ENCODE measurements at regions not wholly inside any gene's neighbourhood (a gene's known extent, or its start where the extent isn't known, plus 50 kb on each side); places are given as distances from the start of the nearest gene placed in this dataset.
"Not testable (repeated sequence)": the region's sequence is repeated elsewhere in the genome, so short reads cannot be mapped to it uniquely, and the experiment has no call there.

- no peak for DNase-seq
These were observed 184.3 kb downstream of the ZC3H11B start for GRCh38 chr1:219428651-219429050.

DNA sequence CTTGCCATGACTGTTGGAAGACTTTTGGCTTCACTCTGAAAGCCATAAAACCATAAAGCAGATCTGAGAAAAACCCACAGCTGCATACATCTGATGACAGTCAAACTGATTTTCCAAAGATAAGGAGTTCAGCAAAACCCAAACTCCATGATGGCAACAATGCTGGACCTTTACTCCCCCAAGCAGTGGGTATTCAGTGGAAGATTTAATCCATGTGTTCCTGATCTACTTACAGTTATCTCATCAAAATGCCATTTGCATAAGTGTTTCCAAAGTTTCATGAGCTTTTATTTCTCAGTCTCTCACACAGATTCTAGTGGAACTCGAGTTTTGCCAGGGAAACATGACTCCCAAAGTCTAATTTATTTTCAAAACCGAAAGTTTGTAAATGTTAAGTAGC lies 184.9 kb downstream of the ZC3H11B start:
- no peak for DNase-seq

- no peak for DNase-seq
These were observed 185.5 kb downstream of the ZC3H11B start for GRCh38 chr1:219427403-219427802.

GRCh38 chr1:219422811-219423598 lies 189.9 kb downstream of the ZC3H11B start:
- DNase-seq = no peak

GRCh38 chr1:219420913-219421312 lies 192.0 kb downstream of the ZC3H11B start:
- no peak for DNase-seq

DNA sequence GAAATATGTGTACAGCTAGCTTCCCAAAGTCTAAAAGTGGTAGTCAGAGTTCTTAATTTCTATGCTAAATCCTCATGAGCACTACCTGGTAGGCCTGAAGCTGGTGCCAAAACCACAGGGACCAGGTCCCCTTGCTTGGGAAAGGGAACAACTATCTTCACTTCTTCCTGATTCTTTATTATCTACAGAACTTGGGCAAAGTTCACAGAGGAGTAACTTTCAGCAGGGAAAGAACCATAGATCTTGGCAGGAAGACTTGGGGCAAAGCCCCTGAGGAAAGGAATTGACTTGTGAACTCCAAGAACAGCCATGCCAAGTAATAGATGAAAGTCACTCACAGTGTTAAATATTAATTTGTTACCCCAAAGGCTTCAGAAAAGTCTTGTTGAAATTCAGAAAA lies 193.0 kb downstream of the ZC3H11B start:
- DNase-seq = no peak

GRCh38 chr1:219419065-219419464 lies 193.8 kb downstream of the ZC3H11B start:
- DNase-seq = no peak

GRCh38 chr1:219417610-219418009 lies 195.3 kb downstream of the ZC3H11B start:
- no peak for DNase-seq

DNA sequence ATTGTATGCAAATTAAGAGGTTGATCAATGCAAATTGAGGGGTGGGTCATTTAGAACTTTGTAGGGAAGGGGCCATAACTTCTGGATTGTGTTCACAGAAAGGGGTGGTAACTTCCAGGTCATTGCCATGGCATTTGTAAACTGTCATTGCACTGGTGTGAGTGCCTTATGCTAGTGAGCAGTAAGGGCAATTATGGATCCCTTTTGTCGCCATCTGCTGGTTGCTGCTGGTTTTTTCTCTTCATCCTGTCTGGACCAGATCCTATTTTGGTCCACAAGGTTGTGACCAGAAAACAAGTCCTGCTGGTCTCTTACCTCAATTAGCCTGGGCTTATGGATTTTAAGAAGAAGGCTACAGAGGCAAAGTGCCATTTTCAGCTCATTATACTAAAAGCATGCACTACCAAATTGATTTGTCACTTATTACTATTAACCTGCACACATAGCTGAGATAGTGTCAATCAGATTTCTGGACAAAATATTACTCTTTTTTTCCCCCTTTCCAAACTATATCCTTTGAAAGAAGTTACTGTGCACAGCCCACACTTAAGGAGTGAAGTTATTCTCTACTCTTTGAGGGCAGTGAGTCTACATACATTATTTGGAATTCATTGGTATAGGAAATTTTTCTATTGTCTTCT lies 196.2 kb downstream of the ZC3H11B start:
- peak; percentile 78 for DNase-seq

DNA sequence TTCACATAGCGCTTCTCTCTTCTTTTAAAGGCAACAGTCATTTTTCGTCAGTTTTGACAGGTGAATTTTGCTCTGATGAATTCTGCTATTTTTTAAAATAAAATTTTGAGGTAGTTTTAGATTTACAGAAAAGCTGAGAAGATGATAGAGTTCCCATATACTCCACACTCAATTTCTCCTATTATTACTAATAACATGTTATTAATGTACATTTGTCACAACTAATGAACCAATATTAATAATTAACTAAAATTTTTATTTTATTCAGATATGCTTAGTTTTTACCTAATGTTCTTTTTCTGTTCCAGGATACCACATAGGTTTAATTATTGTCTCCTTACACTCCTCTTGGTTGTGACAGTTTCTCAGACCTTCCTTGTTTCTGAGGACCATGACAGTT lies 197.0 kb downstream of the ZC3H11B start:
- no peak for DNase-seq

- DNase-seq = no peak
These were observed 197.5 kb downstream of the ZC3H11B start for GRCh38 chr1:219415433-219415832.

GRCh38 chr1:219414250-219414649 lies 198.7 kb downstream of the ZC3H11B start:
- no peak for DNase-seq

DNA sequence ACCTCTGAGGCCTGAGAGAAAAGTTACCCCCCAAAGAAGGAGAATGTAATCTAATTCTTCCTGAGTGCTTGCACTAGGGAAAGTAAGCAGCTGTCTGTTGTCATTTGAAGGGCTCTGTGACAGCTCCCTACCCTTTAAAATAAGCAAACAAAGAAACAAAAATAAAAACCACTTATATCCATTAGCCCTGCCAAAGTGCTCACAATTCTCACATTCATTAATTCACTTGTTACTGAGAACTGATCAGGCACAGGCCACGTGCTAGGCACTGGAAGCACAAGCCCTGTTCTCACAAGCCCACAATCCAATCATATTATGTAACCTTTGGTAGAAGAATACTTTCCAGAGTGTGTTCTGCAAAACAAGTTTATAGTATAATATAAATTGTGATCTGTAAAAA lies 199.4 kb downstream of the ZC3H11B start:
- DNase-seq = no peak

GRCh38 chr1:219412772-219413171 lies 200.1 kb downstream of the ZC3H11B start:
- no peak for DNase-seq

DNA sequence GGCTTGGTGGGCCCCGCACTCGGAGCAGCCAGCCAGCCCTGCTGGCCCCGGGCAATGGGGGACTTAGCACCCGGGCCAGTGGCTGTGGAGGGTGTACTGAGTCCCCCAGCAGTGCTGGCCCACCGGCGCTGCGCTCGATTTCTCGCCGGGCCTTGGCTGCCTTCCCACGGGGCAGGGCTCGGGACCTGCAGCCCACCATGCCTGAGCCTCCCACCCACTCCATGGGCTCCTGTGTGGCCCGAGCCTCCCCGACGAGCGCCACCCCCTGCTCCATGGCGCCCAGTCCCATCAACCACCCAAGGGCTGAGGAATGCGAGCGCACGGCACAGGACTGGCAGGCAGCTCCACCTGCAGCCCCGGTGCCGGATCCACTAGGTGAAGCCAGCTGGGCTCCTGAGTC lies 202.2 kb downstream of the ZC3H11B start:
- DNase-seq = not testable (repeated sequence)

DNA sequence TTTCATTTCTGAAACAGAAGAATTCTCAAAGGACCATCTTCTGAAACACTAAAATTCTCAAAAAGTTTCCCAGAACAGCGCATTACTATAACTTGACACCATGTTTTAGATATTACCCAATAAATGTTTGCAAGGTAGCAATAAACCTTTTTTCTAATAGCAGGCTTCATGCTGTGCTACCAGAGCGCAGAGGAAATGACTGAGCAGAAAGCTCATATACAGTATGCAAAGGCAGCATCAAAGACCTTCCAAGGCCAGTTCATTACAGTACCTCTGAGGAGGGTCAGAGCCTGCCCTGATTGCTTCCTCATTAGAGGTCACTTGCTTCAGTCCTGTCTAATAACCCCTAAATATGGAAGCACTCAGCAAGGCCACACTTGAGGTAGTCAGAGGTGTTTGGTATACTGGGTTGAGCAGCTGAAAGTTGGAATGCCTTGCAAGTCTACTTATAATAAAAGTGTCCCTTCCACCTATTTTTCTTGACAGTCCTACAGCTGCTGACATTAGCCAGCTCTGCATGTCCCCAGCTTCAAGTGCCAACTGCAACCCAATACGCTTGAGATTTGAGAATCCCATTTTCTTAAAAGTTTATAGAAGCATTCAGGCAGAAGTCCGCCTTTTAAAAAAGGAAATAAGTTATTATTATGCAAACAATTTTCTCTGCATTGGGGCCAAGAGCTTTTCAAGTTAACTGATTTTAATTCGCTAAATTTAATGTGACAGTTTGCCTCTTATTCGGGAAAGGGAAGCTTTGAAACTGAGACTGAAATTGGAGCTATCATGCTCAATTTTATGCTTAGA lies 207.2 kb downstream of the ZC3H11B start:
- no peak for DNase-seq

DNA sequence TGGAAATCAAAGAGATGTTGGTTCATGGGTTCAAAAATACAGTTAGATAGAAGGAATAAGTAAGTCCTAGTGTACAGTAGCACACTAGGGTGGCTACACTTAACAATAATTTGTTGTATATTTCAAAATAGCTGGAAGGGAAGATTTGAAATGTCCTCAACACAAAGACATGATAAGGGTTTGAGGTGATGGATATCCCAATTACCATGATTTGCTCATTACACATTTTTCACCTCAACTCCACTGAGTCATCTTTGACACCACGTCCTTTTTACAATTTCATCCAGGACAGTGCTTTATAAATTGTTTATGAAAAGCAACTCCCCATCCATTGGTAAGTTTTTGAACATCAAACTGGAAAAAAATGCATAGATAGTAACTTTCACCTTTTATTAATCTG lies 208.3 kb downstream of the ZC3H11B start:
- DNase-seq = no peak

DNA sequence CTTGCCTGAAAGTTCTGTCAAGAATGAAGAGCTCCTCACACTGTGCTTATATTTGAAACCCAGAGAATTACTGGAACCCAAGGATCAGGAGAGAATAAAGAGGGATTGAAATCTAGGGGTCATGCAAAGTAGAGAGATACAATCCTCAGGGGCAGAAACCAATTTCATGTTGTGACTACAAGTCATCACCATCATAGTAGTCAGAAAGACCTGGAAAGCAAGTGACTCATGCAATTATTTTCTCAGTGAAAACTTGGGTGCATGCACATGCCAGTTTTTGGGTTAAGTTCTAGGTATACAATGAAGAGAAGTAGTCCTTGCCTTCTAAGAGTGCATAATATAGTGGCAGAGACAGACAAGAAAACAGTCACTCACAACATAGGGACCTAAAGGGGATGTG lies 210.0 kb downstream of the ZC3H11B start:
- no peak for DNase-seq

DNA sequence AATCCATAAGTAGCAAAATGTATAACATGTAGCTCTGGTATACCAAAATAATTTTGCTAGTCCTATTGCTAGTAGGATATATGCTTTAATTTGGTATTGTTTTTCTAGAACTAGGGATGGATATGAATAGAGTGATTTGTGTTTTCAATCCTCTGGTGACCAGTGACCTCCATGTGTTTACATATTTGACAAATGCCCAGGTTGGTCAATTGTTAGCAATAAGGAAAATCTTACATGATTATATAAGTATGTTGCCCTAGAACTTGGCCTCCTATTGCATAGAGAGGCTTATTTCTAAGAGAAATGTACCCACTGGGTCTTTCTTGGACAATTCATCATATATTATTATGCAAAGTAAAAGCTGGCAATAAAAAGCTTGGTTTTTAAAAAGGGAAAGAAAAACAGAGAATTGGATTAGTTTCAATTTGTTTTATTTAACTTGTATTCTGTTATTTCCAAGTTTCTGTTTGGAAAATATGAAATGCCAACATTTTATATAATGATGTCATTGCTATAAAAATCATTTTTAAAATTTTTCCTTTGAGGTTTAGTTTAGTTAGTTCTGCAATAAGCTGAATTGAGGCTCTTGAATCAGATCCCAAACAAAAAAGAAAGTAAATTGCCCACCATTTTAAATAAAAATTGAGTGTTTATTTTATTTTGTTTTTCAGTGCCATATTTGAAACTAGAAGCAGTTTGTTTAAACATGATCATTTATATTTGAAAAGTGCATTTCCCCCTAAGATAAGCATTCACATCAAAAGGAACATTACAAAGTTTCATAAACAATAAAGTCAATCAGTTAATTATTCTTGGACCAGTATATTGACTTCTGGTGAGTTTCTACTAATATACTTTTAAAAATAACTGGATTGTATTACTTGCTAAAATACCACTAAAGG lies 210.9 kb downstream of the ZC3H11B start:
- DNase-seq = no peak

GRCh38 chr1:219399446-219399845 lies 213.5 kb downstream of the ZC3H11B start:
- no peak for DNase-seq

DNA sequence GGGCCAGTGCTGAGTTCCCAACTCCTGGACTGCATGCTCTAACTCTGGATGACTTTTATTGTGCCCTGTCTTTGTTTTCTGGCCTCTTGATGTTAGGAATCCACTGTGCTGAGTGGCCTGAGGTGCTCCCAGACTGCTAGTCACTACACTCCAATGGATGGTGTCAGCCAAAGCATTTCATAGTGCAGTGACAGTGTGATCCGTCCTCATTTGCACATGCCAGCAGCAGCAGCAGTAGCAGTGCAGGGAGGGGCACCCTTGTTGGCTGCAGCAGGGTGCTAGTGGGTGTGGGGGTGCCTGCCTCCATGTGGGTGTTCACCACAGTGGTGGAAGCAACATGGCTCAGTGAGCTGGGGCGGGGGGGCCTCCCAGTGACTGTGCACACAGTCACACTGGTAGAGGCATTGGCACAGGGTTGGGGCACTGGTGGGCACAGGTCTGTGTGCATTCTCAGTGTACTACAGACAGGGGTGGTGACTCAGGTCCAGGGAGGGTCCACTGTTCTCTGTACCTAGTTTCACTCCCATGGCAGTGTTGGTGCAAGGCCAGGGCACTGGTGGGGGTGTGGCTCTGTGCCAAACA lies 214.0 kb downstream of the ZC3H11B start:
- no peak for DNase-seq

DNA sequence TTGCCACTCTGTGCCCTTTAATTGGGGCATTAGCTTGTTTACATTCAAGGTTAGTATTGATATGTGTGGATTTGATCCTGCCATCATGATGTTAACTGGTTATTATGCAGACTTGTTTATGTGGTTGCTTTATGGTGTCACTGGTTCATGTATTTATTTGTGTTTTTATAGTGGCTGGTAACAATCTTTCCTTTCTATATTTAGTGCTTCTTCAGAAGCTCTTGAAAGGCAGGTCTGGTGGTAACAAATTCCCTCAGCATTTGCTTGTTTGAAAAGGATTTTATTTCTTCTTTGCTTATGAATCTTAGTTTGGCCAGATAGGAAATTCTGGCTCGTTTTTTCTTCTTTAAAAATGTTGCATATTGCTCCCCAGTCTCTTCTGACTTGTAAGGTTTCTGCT lies 215.4 kb downstream of the ZC3H11B start:
- DNase-seq = no peak

Measured in islet precursor cell (in vitro differentiated cells).